Activated T-cell treated with anti-CD3 and anti-CD28 coated beads, Interleukin-2, amount 50 U/mL, for 4 hours (primary cell): ENCODE measurements at regions not wholly inside any gene's neighbourhood (a gene's known extent, or its start where the extent isn't known, plus 50 kb on each side); places are given as distances from the start of the nearest gene placed in this dataset.
"Not testable (repeated sequence)": the region's sequence is repeated elsewhere in the genome, so short reads cannot be mapped to it uniquely, and the experiment has no call there.

Experiments
- ATAC-seq, 2 donors: fragments of 200-7000 bp; cut with Tn5 transposase; one replicate each; pipeline ENCODE4 v1.10.0; 2021
- DNase-seq: peaks from one replicate; pipeline ENCODE4 v3.0.0-alpha.2; 2020
- H3K27me3 Mint-ChIP-seq: one replicate; pipeline ENCODE4 v1.8.0; 2021; ENCODE audit warnings: low read depth, mixed read lengths
- H3K36me3 Mint-ChIP-seq: one replicate; pipeline ENCODE4 v1.8.0; 2022; ENCODE audit warnings: mixed read lengths; ENCODE audit not compliant: insufficient read depth
- H3K4me1 Mint-ChIP-seq: one replicate; pipeline ENCODE4 v1.8.0; 2021; ENCODE audit warnings: low read depth, mixed read lengths
- H3K4me3 Mint-ChIP-seq: one replicate; pipeline ENCODE4 v1.8.0; 2021; ENCODE audit warnings: mild to moderate bottlenecking, moderate library complexity, mixed read lengths
- H3K9me3 Mint-ChIP-seq: one replicate; pipeline ENCODE4 v1.8.0; 2021; ENCODE audit warnings: mixed read lengths

DNA sequence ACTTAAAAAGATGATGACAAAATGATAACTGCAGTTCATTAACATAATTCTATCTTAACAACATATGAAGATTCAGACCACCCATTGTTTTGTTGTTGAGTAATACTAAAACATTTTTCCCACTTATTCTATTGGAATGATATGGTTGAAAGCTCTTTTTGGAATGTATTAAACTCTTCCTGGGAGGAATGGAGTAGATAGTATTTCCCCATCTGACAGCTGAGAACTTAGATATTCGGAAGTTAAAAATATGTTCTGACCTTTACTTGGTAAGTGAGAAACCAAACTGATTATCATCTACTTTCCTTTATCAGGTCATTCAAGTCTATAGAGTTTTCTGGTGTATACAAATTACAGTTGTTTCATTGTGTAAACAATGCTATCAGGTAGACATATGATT, 452.9 kb downstream of the CSNK1G3 start:
- H3K4me1 Mint-ChIP-seq, result no peaks in the 10 kb centered on the region
- H3K36me3 Mint-ChIP-seq, result no peaks in the 10 kb centered on the region
- H3K27me3 Mint-ChIP-seq, result no peaks in the 10 kb centered on the region
- ATAC-seq (no peak), DNase-seq (no peak)
- peaks cover 2% of the 10 kb centered on the region for H3K9me3 Mint-ChIP-seq
- H3K4me3 Mint-ChIP-seq, result no peak overlapping the region

DNA sequence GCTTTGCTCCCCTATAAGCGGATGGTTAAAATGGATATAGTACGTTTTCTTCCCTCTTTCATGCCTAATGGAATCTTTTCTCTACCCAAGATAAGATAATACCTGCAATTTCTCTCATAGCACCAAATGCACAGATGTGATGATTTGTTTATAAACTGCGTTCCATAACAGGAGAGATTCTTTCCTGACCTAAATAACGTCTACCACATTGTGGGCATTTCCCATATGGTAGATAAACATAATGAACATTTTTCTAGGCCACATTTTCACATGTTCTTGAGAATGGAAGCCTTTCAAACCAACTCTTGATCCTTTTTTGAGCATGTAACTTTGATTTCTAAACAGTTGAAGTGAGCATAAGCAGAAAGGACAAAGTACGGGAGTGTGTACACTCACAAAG, 448.5 kb downstream of the CSNK1G3 start:
- Mint-ChIP-seq H3K4me3 (no peak overlapping the region), H3K9me3 (peaks cover 16% of the 10 kb centered on the region), H3K27me3 (no peaks in the 10 kb centered on the region), H3K4me1 (no peaks in the 10 kb centered on the region), H3K36me3 (no peaks in the 10 kb centered on the region)
- DNase-seq, result no peak
- no peak for ATAC-seq

DNA sequence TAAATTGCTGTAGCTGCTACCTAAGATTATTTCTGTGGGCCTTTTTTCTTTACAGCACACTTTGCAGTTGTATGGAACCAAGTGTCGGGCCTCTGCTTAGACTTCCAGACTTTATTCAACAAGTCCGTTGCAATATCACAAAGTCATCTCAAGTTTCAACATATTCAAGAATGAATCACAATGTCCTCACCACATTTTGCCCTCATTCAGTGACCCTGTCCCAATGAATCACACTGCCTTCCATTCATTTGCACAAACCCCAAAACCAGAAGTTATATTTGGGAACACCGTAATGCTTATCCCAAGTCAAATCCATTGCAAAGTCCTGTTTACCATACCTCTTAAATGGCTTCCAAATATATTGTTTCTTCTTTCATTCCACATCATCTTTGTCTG, 439.6 kb downstream of the CSNK1G3 start:
- H3K4me3 Mint-ChIP-seq, result no peak overlapping the region
- no peaks in the 10 kb centered on the region for H3K4me1 Mint-ChIP-seq
- no peaks in the 10 kb centered on the region for H3K36me3 Mint-ChIP-seq
- H3K9me3 Mint-ChIP-seq, result peaks cover 9% of the 10 kb centered on the region
- no peaks in the 10 kb centered on the region for H3K27me3 Mint-ChIP-seq
- no peak for DNase-seq
- no peak for ATAC-seq

DNA sequence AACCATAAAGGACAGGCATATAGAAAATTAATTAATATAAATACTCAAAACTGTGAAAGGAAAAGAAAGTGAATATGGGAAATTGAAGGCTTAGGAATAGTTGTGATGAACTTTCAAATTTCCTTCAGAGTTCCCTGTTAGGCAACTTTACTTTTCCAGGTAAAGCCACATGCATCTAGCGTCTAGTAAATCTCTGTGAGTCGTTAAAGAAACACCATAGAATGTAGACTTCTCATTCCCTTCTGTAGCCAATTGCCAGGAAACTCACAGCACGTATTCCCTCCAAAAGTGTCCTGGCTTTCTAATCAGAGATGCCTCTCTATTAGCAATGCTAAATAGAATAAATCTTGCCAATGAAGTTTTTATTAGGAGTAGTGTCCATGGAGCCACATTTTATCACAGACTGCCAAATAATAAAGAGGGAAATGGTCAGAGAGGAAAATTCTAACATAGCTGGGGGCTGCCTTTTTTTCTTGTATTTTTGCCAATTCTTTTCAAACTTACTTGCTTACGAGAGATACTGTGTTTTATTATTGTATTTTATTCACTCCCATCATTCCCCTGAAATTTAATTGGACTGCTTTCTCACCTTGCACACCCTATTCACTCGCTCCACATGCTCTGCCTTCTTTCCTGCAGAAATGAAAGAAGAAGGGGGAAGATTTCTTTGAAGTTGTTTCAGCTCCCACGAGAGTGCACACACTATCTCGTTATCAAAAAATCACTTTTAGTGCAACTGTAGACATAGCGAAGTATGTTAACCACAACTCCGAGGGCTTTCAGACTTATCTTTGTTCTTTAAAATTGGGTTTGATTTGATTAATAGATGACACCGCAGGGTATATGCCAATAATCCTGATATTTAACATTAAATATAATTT, 439.0 kb downstream of the CSNK1G3 start:
- Mint-ChIP-seq H3K4me3 (no peak overlapping the region), H3K9me3 (peaks cover 4% of the 10 kb centered on the region), H3K36me3 (no peaks in the 10 kb centered on the region), H3K27me3 (no peaks in the 10 kb centered on the region), H3K4me1 (no peaks in the 10 kb centered on the region)
- ATAC-seq (no peak), DNase-seq (no peak)

DNA sequence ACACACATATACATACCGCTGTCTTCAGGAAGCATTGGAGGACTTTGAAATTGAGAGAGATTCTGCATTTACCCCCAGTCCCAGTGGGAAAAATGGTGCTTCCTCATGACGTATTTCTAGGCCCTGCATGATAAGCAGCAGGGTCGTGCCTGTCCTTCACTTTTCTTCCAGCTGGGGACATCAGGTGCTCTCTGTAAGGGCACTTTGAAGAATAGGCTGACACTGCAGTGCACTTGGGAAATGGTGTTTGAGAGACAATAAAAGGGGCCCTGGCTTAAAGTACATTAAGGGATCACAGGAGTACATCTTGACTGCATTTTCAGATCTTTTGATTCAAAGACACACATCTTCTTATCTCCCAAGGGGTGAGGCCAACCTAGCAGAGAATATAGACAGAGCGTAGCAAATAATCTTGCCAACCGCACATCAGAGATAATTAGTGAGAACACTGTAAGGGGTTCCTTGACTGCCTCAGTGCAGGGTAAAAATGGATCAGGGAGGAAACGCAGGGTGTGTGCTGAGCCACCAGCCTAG, 437.9 kb downstream of the CSNK1G3 start:
- DNase-seq (no peak), ATAC-seq (no peak)
- H3K4me3 Mint-ChIP-seq, result no peak overlapping the region
- H3K36me3 Mint-ChIP-seq, result no peaks in the 10 kb centered on the region
- H3K9me3 Mint-ChIP-seq, result no peaks in the 10 kb centered on the region
- H3K4me1 Mint-ChIP-seq, result no peaks in the 10 kb centered on the region
- H3K27me3 Mint-ChIP-seq, result no peaks in the 10 kb centered on the region

DNA sequence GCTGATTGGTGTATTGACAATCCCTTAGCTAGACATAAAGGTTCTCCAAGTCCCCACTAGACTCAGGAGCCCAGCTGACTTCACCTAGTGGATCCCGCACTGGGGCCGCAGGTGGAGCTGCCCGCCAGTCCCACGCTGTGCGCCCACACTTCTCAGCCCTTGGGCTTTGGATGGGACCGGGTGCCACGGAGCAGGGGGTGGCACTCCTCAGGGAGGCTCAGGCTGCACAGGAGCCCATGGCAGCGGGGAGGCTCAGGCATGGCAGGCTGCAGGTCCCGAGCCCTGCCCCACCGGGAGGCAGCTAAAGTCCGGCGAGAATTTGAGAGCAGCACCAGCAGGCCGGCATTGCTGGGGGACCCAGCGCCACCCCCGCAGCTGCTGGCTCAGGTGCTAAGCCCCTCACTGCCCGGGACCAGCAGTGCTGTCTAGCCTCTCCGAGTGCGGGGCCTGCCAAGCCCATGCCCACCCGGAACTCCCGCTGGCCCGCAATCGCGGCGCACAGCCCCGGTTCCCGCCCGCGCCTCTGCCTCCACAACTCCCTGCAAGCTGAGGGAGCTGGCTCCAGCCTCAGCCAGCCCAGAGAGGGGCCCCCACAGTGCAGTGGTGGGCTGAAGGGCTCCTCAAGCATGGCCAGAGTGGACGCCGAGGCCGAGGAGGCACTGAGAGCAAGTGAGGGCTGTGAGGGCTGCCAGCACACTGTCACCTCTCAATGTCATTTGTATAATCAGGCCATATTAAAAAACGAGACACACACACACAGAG, 437.2 kb downstream of the CSNK1G3 start:
- no peak overlapping the region for H3K4me3 Mint-ChIP-seq
- no peak for ATAC-seq
- H3K9me3 Mint-ChIP-seq, result no peaks in the 10 kb centered on the region
- no peaks in the 10 kb centered on the region for H3K36me3 Mint-ChIP-seq
- no peaks in the 10 kb centered on the region for H3K27me3 Mint-ChIP-seq
- no peaks in the 10 kb centered on the region for H3K4me1 Mint-ChIP-seq
- DNase-seq, result no peak

DNA sequence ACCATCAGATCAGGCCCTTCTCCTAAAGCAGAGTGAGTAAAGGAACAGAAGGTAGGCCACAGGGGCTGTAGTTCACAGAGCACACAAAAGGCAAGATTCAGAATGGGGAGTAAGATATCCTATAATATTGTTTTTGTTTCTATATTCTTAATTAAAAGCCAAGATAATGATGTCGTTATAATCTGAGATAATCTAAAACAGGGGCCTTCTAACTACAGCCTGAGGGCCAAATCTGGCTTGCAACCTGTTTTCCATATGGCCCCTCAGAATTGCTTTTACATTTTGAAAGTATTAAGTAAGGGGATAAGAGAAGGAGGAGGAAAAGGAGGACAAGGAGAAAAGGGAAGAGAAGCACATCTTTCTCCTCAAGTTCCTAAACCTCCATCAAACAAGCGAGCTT, 435.8 kb downstream of the CSNK1G3 start:
- Mint-ChIP-seq H3K27me3 (no peaks in the 10 kb centered on the region), H3K9me3 (peaks cover 2% of the 10 kb centered on the region), H3K4me1 (no peaks in the 10 kb centered on the region), H3K36me3 (no peaks in the 10 kb centered on the region), H3K4me3 (no peak overlapping the region)
- DNase-seq (no peak), ATAC-seq (no peak)

DNA sequence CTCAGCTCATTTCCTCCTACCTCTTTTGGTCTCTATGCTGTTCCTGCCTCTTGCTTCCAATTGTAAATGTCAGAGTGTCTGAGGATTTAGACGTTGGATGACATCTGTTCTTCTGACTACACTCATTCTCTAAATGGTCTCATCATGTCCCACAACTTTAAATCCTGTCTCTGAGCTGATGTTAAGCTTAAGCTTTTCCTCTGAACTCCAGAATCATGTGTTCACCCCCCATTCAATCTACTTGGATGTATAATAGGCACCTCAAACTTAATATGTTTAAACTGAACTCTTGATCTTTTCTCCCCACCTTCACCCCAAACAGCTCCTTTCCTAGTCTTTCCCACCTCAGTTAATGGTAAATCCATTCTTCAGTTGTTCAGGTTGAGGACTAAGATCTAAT, 433.6 kb downstream of the CSNK1G3 start:
- DNase-seq, result no peak
- H3K9me3 Mint-ChIP-seq, result peaks cover 6% of the 10 kb centered on the region
- H3K4me1 Mint-ChIP-seq, result no peaks in the 10 kb centered on the region

DNA sequence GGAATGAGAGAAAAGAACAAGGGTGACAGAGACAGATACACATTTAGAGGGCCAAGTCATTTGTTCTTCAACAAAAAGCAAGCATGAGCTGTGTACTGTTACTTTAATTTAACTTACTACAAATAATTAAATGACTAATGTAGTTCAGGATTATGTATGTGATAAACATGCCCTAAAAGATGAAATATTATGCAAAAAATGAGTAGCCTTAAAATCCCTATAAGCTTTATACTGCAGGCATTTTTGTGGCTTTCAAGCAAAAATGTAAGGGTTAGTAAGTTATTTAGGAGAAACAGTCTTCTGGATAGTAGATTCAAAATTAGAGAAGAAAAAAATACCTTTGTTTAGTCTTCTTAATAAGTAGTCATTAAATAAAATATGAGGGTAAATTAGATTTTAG, 431.2 kb downstream of the CSNK1G3 start:
- no peak for DNase-seq
- H3K27me3 Mint-ChIP-seq, result no peaks in the 10 kb centered on the region
- no peaks in the 10 kb centered on the region for H3K36me3 Mint-ChIP-seq
- no peak overlapping the region for H3K4me3 Mint-ChIP-seq
- H3K9me3 Mint-ChIP-seq, result peaks cover 17% of the 10 kb centered on the region
- no peak for ATAC-seq
- no peaks in the 10 kb centered on the region for H3K4me1 Mint-ChIP-seq

More for the DNA sequence above, 433.6 kb downstream of the CSNK1G3 start:
- no peaks in the 10 kb centered on the region for H3K36me3 Mint-ChIP-seq
- H3K27me3 Mint-ChIP-seq, result no peaks in the 10 kb centered on the region
- no peak for ATAC-seq
- H3K4me3 Mint-ChIP-seq, result no peak overlapping the region

DNA sequence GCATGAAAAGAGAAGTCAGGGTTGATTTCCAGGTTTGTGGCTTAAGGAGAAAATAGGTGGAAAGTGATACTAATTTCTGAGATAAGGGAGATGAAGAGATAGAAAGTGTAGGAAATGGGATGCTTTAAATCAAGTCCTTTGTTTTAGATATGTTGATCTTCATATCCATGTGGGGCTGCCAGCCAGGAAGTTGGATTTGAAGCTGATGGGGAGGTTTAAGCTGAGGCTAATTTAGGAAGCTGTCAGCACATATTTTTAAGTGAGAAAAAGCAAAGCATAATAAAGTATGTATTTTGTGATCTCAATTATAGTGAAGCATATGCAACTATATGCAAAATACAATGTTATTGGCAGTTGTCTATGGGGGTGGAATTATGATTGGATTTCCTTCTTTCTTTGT, 428.4 kb downstream of the CSNK1G3 start:
- no peaks in the 10 kb centered on the region for H3K36me3 Mint-ChIP-seq
- ATAC-seq (no peak), DNase-seq (no peak)
- no peaks in the 10 kb centered on the region for H3K27me3 Mint-ChIP-seq
- H3K4me3 Mint-ChIP-seq, result no peak overlapping the region
- H3K4me1 Mint-ChIP-seq, result no peaks in the 10 kb centered on the region
- peaks cover 32% of the 10 kb centered on the region for H3K9me3 Mint-ChIP-seq

DNA sequence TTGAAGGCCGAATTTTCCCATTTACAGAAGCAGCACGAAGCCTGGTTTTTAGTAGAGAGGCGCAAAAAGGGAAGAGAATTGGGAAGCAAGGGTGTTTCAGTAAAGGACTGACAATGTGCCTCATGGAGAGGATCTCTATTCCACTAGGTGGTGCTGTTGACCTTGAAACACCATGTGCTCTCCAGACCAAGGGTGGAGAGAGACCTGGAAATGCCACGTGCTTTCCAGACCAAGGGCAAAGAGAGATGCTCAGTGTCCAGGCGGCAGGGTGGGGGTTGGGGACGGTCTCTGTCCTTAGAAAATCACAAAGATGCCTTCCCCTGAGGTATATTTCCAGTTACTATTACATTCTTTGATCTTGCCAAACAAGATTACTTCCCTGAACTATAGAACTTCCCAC, 425.3 kb downstream of the CSNK1G3 start:
- Mint-ChIP-seq H3K27me3 (no peaks in the 10 kb centered on the region), H3K4me3 (no peak overlapping the region), H3K9me3 (peaks cover 26% of the 10 kb centered on the region), H3K36me3 (no peaks in the 10 kb centered on the region), H3K4me1 (no peaks in the 10 kb centered on the region)
- ATAC-seq, result no peak
- DNase-seq, result no peak

DNA sequence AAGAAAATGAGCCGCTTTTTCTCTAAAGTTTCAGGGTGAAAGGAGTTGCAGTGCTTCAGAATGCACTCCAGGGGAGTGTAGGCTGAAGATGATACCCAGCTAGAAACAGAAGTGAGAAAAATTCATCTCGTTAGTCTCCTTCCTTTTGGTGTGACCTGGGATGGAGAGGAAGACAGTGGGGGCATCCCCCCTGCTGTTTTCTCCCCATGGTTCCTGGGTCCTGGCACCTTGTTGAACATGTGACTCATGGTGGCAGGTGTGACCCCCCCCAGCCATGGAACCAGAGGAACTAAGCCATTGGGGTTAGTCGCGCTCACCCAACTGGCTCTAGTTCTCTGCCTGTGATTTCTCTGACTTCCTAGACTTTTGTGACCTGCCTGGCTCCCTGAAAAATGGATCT, 424.6 kb downstream of the CSNK1G3 start:
- no peak overlapping the region for H3K4me3 Mint-ChIP-seq
- no peaks in the 10 kb centered on the region for H3K4me1 Mint-ChIP-seq
- no peaks in the 10 kb centered on the region for H3K27me3 Mint-ChIP-seq
- peaks cover 26% of the 10 kb centered on the region for H3K9me3 Mint-ChIP-seq
- no peak for ATAC-seq
- no peak for DNase-seq
- no peaks in the 10 kb centered on the region for H3K36me3 Mint-ChIP-seq

DNA sequence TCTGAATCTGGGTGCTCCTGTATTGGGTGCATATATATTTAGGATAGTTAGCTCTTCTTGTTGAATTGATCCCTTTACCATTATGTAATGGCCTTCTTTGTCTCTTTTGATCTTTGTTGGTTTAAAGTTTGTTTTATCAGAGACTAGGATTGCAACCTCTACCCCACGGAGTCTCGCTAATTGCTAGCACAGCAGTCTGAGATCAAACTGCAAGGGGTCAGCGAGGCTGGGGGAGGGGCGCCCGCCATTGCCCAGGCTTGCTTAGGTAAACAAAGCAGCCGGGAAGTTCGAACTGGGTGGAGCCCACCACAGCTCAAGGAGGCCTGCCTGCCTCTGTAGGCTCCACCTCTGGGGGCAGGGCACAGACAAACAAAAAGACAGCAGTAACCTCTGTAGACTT, 421.8 kb downstream of the CSNK1G3 start:
- not testable (repeated sequence) for H3K36me3 Mint-ChIP-seq, H3K4me1 Mint-ChIP-seq, DNase-seq, ATAC-seq, H3K4me3 Mint-ChIP-seq, H3K27me3 Mint-ChIP-seq
- H3K9me3 Mint-ChIP-seq, result peaks cover 15% of the 10 kb centered on the region

DNA sequence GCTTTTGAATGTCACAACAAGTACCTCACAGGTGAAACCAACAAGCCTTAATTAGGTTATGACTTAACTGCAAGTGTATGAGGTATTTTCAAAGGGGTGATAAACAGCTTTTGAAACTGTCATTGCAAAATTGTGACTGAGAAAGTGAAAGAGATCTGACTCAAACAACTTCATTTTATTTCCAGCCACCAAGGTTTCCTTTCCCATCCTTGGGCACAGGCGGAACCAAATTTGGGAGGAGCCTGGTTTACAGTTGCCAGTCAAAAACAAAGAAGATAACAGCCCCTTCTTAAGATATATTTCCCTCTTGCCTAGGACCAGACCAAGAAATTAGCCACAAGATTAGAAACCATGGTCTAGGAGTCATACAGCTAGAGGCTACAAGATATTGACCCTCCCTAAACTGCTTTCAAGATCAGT, 417.1 kb downstream of the CSNK1G3 start:
- no peak for ATAC-seq
- Mint-ChIP-seq H3K36me3 (no peaks in the 10 kb centered on the region), H3K4me1 (no peaks in the 10 kb centered on the region), H3K27me3 (no peaks in the 10 kb centered on the region), H3K4me3 (no peak overlapping the region), H3K9me3 (no peaks in the 10 kb centered on the region)
- DNase-seq, result no peak

DNA sequence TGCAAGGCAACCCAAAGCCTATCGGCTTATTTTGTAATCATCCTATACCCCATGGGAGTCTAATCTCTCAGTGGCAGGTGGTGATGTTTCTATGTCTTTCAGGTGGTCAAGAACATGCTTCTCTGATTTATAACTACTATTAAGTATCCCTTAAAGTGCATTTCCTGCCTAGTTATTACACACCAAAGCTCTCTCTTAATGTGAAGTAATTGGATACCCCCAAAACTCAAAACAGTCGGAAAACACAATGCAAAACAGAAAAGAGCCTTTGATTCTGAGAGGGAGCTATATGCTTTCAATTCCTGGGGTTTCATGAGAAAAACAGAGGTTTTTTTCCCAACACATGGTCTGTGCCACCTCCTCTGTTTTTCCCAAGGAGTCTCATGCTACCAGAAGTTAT, 416.4 kb downstream of the CSNK1G3 start:
- H3K4me3 Mint-ChIP-seq, result no peak overlapping the region
- H3K36me3 Mint-ChIP-seq, result no peaks in the 10 kb centered on the region
- no peaks in the 10 kb centered on the region for H3K4me1 Mint-ChIP-seq
- DNase-seq (no peak), ATAC-seq (no peak)
- no peaks in the 10 kb centered on the region for H3K27me3 Mint-ChIP-seq
- no peaks in the 10 kb centered on the region for H3K9me3 Mint-ChIP-seq
